Thoracic aorta (tissue), 2 donors: ENCODE measurements at regions not wholly inside any gene's neighbourhood (a gene's known extent, or its start where the extent isn't known, plus 50 kb on each side); places are given as distances from the start of the nearest gene placed in this dataset.

ENCODE experiments used
- ATAC-seq: fragments of 150-250 bp; one replicate; pipeline ENCODE4 v1.8.0; 2017; ENCODE audit warnings: low read depth; ENCODE audit not compliant: insufficient number of reproducible peaks, low FRiP score
- DNase-seq: peaks from one replicate; pipeline ENCODE4 v3.0.0-alpha.2; 2020; ENCODE audit warnings: low spot score
- H3K27ac ChIP-seq, 2 donors: fragments of 200-600 bp; sonication (generic); 1 replicate in 1 of 2; 2 replicates in 1 of 2; pipeline ENCODE4 v1.5.1; 2016; ENCODE audit warnings: mild to moderate bottlenecking in 2 of 2, moderate library complexity in 2 of 2
- H3K27me3 ChIP-seq: fragments of 200-600 bp; sonication (generic); replicated peaks from 2 replicates; pipeline ENCODE4 v1.6.0; 2016; ENCODE audit warnings: mild to moderate bottlenecking; ENCODE audit not compliant: insufficient read depth
- H3K36me3 ChIP-seq: fragments of 200-600 bp; sonication (generic); one replicate; pipeline ENCODE4 v1.5.1; 2016
- H3K4me1 ChIP-seq, 2 donors: fragments of 200-600 bp; sonication (generic); 1 replicate in 1 of 2; 2 replicates in 1 of 2; pipeline versions ENCODE4 v1.5.1 to v1.6.0; 2016; ENCODE audit warnings: low read depth in 2 of 2, mild to moderate bottlenecking in 1 of 2; ENCODE audit not compliant: control insufficient read depth in 1 of 2
- H3K4me3 ChIP-seq: fragments of 200-600 bp; sonication (generic); 2 replicates; pipeline ENCODE4 v1.5.1; 2016; ENCODE audit warnings: mild to moderate bottlenecking
- H3K9me3 ChIP-seq: fragments of 200-600 bp; sonication (generic); 2 replicates; pipeline ENCODE4 v1.5.1; 2016
- TF ChIP-seq, protein P1 (sequence below): fragments of 200-600 bp; sonication (generic); IDR thresholded peaks from one replicate; pipeline ENCODE4 v1.5.1; 2019; ENCODE audit warnings: antibody characterized with exemption

DNA sequence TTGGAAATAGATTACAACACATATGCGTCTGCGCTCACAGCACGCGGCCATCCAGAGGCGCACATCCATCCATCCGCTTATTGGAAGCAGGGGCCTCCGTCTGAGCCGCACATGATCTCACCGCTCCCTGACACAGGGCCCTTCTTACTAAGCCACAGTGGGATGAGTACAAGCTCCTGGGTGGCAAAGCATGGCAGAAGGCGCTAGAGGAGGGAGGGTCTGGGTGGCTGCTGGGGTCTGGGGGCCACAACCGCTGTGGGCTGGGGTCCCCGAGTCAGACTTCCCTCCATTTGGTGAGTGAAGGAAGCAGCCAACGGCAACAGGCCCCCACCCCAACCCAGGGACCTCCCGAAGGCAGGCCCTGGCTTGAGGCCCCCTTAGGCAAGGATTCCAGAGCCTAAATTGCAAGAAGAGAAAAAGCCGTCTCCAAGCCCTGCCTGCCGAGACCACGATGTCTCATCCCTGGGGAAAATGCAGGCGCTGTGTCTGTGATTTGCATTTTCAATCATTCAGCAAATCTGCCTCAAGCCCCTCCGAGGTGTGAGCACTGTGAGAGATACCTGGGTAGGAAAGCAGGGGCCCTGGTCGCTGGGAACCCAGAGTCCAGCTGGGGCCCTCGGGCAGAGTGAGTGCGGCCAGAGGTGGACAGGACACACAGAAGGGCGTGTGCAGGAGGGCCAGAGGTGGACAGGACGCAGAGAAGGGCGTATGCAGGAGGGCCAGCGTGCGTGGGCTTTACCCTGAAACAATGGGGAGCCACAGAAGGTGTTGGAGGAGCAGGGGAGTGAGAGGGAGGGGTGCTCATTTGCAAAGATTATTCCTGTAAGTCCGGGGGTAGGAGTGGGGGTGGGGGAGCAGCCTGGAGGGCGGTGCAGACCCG is 135.7 kb downstream of the OLFM1 start:
- DNase-seq: no peak
- no peaks in the 10 kb centered on the region for H3K36me3 ChIP-seq
- H3K27ac ChIP-seq: no peak overlapping the region
- TF ChIP-seq, protein P1, sequence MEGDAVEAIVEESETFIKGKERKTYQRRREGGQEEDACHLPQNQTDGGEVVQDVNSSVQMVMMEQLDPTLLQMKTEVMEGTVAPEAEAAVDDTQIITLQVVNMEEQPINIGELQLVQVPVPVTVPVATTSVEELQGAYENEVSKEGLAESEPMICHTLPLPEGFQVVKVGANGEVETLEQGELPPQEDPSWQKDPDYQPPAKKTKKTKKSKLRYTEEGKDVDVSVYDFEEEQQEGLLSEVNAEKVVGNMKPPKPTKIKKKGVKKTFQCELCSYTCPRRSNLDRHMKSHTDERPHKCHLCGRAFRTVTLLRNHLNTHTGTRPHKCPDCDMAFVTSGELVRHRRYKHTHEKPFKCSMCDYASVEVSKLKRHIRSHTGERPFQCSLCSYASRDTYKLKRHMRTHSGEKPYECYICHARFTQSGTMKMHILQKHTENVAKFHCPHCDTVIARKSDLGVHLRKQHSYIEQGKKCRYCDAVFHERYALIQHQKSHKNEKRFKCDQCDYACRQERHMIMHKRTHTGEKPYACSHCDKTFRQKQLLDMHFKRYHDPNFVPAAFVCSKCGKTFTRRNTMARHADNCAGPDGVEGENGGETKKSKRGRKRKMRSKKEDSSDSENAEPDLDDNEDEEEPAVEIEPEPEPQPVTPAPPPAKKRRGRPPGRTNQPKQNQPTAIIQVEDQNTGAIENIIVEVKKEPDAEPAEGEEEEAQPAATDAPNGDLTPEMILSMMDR: no peak
- no peak overlapping the region for H3K4me3 ChIP-seq
- no peaks in the 10 kb centered on the region for H3K27me3 ChIP-seq
- no peaks in the 10 kb centered on the region for H3K4me1 ChIP-seq
- no peak for ATAC-seq
- H3K9me3 ChIP-seq: no peaks in the 10 kb centered on the region

DNA sequence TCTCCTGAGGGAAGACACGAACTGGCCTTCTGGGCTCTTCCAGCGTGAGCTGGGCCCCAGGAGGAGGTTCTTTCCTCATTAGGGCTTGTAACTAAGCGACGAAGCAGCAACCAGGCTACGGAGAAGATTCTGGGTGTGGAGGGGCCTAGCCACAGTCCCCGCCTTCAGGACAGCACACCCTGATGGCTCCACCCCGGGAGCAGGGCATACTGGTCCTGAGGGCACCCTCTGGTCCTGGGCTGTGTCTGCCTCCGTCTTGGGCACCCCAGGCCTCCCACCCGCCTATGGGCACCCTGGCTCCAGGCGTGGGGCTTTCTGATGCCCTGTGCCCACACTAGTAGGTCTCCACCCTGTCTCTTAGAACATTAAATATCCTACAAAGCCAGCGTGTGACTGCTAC is 136.4 kb downstream of the OLFM1 start:
- ATAC-seq (no peak), DNase-seq (no peak)
- no peaks in the 10 kb centered on the region for H3K4me1 ChIP-seq
- H3K27me3 ChIP-seq: no peaks in the 10 kb centered on the region
- H3K4me3 ChIP-seq: no peak overlapping the region
- no peaks in the 10 kb centered on the region for H3K9me3 ChIP-seq
- H3K27ac ChIP-seq: no peak overlapping the region
- TF ChIP-seq, protein P1: no peak
- H3K36me3 ChIP-seq: no peaks in the 10 kb centered on the region

DNA sequence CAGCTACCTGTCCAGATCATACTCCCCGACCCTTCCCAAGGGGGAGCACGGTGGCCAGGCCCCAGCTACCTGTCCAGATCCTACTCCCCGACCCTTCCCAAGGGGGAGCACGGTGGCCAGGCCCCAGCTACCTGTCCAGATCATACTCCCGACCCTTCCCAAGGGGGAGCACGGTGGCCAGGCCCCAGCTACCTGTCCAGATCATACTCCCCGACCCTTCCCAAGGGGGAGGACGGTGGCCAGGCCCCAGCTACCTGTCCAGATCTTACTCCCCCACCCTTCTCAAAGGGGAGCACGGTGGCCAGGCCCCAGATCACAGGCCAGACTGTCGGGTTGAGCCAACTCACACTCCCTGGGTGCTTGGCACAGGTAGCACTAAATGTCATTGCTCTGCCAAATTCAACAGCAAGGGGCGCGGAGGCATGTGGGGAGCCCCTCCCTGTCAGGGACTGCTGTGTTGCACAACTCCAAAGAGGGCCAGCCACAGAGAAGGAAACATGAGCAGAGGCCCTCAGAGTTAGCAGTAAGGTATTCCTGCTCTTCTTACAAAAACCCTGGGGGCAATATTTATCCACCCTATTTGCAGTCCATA is 136.9 kb downstream of the OLFM1 start:
- DNase-seq: no peak
- no peaks in the 10 kb centered on the region for H3K36me3 ChIP-seq
- no peak overlapping the region for H3K27ac ChIP-seq
- H3K27me3 ChIP-seq: no peaks in the 10 kb centered on the region
- no peak for ATAC-seq
- H3K4me3 ChIP-seq: no peak overlapping the region
- TF ChIP-seq, protein P1: no peak
- H3K4me1 ChIP-seq: no peaks in the 10 kb centered on the region
- H3K9me3 ChIP-seq: no peaks in the 10 kb centered on the region

DNA sequence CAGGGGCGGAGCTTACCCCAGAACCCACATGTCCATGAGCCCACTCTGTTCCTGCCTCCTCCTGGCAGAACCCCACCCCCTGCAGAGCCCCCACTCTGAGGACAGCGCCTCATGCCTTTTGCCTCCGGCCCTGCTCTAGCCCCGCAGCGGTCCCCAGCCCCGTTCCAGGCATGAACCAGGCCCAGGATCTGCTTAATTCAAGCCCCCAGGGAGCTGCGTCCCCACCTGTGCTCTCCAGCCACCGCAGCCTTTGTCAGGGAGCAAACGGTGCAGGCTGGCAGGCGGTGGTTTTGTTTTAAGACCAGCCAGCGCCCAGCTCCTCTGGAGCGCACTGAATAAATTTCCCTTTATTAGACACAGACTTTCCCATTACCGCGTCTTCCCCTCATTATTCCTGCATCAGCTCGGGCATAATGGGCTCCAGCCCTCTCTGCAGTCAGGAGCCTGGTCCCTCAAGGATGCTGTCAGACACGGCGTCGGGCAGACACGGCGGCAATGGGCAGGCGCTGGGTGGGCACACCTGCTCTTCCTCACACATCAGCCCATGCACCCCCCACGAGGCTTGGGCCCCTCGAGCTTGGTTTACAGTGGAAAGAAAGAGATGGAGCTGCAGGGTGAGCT is 137.6 kb downstream of the OLFM1 start:
- Histone ChIP-seq H3K27me3 (no peaks in the 10 kb centered on the region), H3K4me3 (no peak overlapping the region), H3K4me1 (no peaks in the 10 kb centered on the region), H3K27ac (no peak overlapping the region), H3K36me3 (no peaks in the 10 kb centered on the region), H3K9me3 (no peaks in the 10 kb centered on the region)
- TF ChIP-seq, protein P1: no peak
- ATAC-seq (no peak), DNase-seq (no peak)

DNA sequence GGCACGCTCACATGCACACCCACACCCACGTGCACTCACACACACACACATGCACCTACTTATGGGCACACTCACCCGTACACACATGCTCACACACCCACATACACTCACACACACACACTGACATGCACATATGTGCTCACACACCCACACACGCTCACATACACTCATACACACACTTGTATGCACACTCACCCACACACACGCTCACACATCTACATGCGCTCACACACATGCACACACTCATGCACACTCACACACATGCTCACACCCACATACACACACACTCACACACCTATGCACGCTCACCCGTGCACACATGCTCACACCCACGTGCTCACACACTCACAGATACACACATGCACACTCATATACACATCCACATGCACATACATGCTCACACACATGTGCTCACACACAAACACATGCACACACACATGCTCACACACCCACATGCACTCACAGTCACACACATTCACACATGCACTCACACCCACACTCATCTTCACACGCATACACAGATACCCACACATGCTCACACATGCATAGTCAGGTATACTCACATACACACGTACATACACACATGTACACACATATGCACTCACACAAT is 138.3 kb downstream of the OLFM1 start:
- H3K27me3 ChIP-seq: no peaks in the 10 kb centered on the region
- no peak for ATAC-seq
- TF ChIP-seq, protein P1: no peak
- no peak for DNase-seq
- no peak overlapping the region for H3K27ac ChIP-seq
- H3K4me1 ChIP-seq: no peaks in the 10 kb centered on the region
- no peak overlapping the region for H3K4me3 ChIP-seq
- H3K36me3 ChIP-seq: no peaks in the 10 kb centered on the region
- H3K9me3 ChIP-seq: no peaks in the 10 kb centered on the region
